ENCODE measurements at regions not wholly inside any gene's neighbourhood (a gene's known extent, or its start where the extent isn't known, plus 50 kb on each side); places are given as distances from the start of the nearest gene placed in this dataset.

DNA sequence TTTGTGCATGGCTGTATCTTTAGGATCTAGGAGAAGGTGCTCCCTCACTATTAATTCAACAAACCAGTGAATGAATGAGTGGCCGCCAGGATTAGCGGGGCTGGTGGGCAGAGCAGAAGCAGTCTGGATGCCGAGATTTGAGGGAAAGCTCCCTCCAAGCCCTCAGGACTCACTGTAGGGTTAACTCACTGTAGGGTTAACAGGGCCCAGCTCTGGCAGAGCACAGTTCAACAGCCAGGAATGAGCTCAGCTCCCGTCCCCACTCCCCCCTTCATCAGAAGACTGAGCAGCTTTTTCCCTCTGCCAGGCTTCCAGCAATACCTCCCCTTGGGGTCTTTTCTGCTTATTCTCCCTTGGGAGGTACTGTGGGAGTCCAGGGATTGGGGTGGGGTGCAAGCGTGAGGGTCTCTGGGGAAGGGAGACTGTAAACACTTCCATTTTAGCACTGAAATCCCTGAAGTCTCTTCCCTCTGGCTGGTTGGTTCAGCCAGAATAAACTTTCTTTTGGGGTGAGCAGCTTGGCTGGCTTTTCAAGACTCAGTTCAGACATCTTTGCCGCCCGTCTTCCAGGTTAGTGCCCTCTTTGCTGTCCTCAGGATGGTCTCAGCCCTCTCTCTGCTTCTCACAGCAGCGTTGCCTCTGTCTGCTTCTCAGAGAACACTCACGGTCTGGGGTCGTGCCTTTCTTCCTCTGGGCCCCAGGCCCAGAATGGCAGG lies 53.7 kb upstream of the WSB1 start:
- DNase-seq (ENCODE audit: low read depth in 2 of 3, low spot score in 2 of 3), result no peak

DNA sequence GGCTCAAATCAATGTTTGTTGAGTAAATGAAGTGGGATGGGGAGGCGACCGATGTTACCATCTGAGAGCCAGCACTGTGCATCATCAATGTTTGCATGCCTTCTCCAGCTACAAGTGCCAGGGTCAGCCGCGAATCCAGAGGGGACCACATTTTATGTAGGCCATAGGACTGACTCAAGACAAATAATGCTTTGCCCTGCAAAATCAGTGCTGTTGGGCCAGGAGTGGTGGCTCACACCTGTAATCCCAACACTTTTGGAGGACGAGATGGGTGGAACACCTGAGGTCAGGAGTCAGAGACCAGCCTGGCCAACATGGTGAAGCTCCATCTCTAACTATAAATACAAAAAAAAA lies 53.1 kb upstream of the WSB1 start:
- DNase-seq (ENCODE audit: low read depth in 2 of 3, low spot score in 2 of 3), result no peak

DNA sequence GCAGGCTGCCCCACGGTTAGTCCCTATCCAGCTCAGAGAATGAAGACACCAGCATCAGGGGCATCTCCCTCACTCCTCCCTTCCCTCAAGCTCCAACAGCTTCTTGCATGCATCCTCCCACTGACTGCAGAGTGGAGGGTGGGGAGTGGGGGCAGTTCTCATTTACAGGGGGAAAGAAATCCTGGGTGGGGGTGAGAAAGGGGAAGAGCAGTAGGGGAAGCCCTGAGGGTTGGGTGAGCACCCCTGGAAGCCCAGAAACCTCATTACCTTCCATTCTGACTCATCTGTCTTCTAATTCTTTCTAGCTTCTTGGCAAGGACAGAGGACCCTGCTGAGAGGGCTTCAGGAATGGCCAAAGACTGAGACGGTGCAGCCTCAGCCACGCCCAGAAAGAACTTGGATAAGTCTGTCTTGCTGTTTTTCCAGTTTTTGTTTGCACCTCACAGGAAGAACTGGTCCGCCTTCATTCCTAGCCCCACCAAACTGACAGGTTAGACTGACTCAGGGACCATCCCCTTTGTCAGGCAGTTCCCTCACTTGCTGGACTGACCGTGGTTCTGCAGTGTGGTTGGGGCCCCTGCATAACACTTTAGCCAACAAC lies 52.5 kb upstream of the WSB1 start:
- no peak for DNase-seq (ENCODE audit: low read depth in 2 of 3, low spot score in 2 of 3)

DNA sequence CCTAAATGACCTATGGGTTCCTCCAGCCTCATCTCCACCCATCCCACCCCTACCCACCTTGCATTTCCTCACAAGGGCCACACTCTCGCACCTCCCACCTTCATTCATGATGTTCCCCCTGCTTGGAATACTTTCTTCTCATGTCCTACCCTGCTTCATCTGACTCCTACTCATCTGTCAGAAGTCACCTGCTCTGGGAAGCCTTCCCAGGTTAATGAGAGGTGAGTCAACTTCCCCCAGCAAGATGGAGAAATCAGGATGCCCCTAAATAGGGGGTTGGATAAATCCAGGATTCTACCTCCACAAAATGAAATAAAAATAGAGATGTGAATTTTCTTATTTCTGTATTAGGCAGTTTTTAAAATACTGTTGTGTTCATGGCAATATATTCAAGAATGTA lies 51.0 kb upstream of the WSB1 start:
- DNase-seq (ENCODE audit: low read depth in 2 of 3, low spot score in 2 of 3), result no peak

DNA sequence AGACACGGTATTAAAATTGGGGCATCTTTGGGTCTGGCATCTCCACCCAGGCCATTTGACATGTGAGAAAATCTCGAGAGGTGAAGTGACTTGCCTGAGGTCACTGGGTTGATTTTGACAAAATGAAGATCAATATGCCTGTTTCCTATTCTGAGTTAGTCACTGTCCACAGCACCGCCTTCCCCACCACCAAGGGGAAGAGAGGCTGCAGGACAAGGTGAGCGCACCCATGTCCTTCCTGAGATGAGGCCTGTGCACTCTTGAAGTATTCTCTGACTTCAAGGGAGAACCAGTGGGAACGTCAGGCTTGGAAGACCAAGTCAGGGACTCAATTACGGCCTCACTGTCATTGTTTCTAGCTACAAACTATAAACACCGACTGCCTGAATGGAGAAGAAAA lies 49.9 kb upstream of the WSB1 start:
- DNase-seq (ENCODE audit: low read depth in 2 of 3, low spot score in 2 of 3), result no peak

Data from activated CD8-positive, alpha-beta memory T cell treated with anti-CD3 and anti-CD28 coated beads for 48 hours (primary cell).